Thyroid gland (tissue), 4 donors: ENCODE measurements at regions not wholly inside any gene's neighbourhood (a gene's known extent, or its start where the extent isn't known, plus 50 kb on each side); places are given as distances from the start of the nearest gene placed in this dataset.

Experiments
- POLR2A ChIP-seq, 2 donors: fragments of 450-650 bp; IDR thresholded peaks; one replicate each; pipeline ENCODE4 v1.6.1; 2017; ENCODE audit warnings: antibody characterized with exemption in 2 of 2, mild to moderate bottlenecking in 2 of 2, moderate library complexity in 1 of 2
- TF ChIP-seq, protein P1 (sequence below), 6 experiments: fragments of 200-600 bp in 3 of 6; fragments of 450-650 bp in 3 of 6; sonication (generic) in 3 of 6; IDR thresholded peaks; one replicate each; pipeline ENCODE4 v1.5.1; 2016 to 2019; ENCODE audit warnings: antibody characterized with exemption in 6 of 6, mild to moderate bottlenecking in 2 of 6, inconsistent platforms in 1 of 6, moderate library complexity in 1 of 6

DNA sequence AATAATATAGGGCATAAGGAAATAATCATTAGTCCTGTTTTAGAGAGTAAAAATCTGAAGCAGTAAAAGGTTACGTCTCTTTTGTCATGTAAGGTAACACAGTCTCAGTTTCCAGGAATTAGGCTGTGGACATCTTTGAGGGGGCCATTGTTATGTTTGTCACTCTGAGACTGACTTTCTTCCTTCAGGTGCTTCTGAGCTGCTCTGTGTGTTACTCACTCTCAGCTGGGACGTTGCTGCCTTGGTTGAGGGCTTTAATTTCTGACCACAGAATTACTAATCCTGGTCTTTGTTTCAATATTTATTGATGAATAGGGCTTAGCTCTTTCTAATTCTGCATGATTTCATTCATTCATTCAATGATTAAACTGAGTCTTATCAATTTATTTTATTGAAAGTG, 55.9 kb upstream of the SLC38A11 start:
- TF ChIP-seq, protein P1, sequence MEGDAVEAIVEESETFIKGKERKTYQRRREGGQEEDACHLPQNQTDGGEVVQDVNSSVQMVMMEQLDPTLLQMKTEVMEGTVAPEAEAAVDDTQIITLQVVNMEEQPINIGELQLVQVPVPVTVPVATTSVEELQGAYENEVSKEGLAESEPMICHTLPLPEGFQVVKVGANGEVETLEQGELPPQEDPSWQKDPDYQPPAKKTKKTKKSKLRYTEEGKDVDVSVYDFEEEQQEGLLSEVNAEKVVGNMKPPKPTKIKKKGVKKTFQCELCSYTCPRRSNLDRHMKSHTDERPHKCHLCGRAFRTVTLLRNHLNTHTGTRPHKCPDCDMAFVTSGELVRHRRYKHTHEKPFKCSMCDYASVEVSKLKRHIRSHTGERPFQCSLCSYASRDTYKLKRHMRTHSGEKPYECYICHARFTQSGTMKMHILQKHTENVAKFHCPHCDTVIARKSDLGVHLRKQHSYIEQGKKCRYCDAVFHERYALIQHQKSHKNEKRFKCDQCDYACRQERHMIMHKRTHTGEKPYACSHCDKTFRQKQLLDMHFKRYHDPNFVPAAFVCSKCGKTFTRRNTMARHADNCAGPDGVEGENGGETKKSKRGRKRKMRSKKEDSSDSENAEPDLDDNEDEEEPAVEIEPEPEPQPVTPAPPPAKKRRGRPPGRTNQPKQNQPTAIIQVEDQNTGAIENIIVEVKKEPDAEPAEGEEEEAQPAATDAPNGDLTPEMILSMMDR (IDR thresholded peaks at IDR 0.05): no peak
- TF ChIP-seq POLR2A (IDR thresholded peaks at IDR 0.05): no peak
